Right lobe of liver (tissue), 6 donors: ENCODE measurements at regions not wholly inside any gene's neighbourhood (a gene's known extent, or its start where the extent isn't known, plus 50 kb on each side); places are given as distances from the start of the nearest gene placed in this dataset.
A peak's percentile ranks its signal among the peaks of the same experiment; 100 is the strongest.

Source experiments
- ATAC-seq, 4 donors: fragments of 200-7000 bp; cut with Tn5 transposase; one replicate each; pipeline ENCODE4 v1.9.1; 2020; ENCODE audit warnings: mild to moderate bottlenecking in 4 of 4, moderate library complexity in 4 of 4
- DNase-seq, 3 donors: peaks; one replicate each; pipeline ENCODE4 v3.0.0-alpha.2; 2020
- H3K27ac ChIP-seq, 3 donors: fragments of 200-600 bp; one replicate each; pipeline ENCODE4 v1.8.0; 2022
- H3K27me3 ChIP-seq, 2 donors: fragments of 200-600 bp; one replicate each; pipeline ENCODE4 v1.8.0; 2022
- H3K36me3 ChIP-seq, 4 donors: fragments of 200-600 bp; sonication (generic) in 1 of 4; one replicate each; pipeline versions ENCODE4 v1.5.1 to v1.8.0; 2017 to 2022; ENCODE audit warnings: control low read depth in 1 of 4
- H3K4me1 ChIP-seq, 4 donors: fragments of 200-600 bp; sonication (generic) in 1 of 4; one replicate each; pipeline versions ENCODE4 v1.5.1 to v1.8.0; 2017 to 2022; ENCODE audit warnings: control low read depth in 1 of 4
- H3K4me3 ChIP-seq, 3 donors: fragments of 200-600 bp; one replicate each; pipeline ENCODE4 v1.8.0; 2022
- H3K9me3 ChIP-seq, 4 donors: fragments of 200-600 bp; sonication (generic) in 1 of 4; one replicate each; pipeline versions ENCODE4 v1.5.1 to v1.8.0; 2017 to 2022; ENCODE audit warnings: control low read depth in 1 of 4
- POLR2A ChIP-seq: fragments of 450-650 bp; IDR thresholded peaks from one replicate; pipeline ENCODE4 v1.6.1; 2017; ENCODE audit warnings: antibody characterized with exemption, mild to moderate bottlenecking
- WGBS: methylation state at CpG from one replicate; pipeline ENCODE4 v1.1.6; 2018; ENCODE audit warnings: low coverage, low lambda C conversion rate; ENCODE audit not compliant: insufficient coverage; ENCODE audit errors: missing lambda C conversion rate; 5-methylcytosine and 5-hydroxymethylcytosine counted together
- intact Hi-C, 2 donors: fragments of 100-400 bp; cut with DNase I; formaldehyde crosslinking; loops; one replicate each; pipeline versions ENCODE4 v1.11.2 to v1.14.1; 2022
- TF ChIP-seq, protein P1 (sequence below), 4 donors: fragments of 200-600 bp in 3 of 4; fragments of 450-650 bp in 1 of 4; IDR thresholded peaks; one replicate each; pipeline versions ENCODE4 v1.5.1 to v1.8.0; 2016 to 2022; ENCODE audit warnings: antibody characterized with exemption in 4 of 4, mild to moderate bottlenecking in 2 of 4
- donor health status: DM: no; HTN: yes; CAD: no.
- donor health status: DM: no; HTN: no; CAD: no.
- donor health status: DM: no; HTN: no; CAD: no.
- donor health status: DM: no; HTN: yes; CAD: no.
- donor health status: DM: no; HTN: yes; CAD: no.

DNA sequence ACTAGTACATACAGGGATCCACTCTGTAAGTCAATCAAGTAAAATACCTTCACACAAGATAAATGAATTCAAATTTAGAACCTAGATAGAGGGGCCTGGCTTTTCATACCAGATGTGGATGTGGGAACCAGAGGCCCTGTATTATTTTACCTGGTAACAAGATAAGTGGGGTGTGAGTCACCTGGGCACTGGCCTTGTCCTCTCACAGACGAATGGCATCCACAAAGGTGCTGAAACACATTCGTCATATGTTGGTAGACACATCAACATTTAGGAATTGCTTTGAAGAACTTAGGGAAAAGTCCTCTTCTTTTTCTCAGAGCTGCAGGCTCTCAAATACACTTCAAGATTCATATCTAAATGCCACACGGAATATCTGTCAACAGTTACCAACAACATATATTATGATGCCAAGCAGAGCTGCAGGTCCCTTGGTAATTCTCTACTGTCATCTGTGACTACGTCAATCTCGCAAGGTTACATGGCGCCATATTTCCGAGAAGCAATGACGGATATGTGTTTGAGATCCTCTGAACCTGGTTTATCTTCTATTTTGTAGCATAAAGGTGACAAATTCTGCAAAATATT, 618.6 kb downstream of the EPM2A start:
- Histone ChIP-seq H3K27ac (no peak overlapping the region), H3K9me3 (no peaks in the 10 kb centered on the region), H3K27me3 (no peaks in the 10 kb centered on the region), H3K4me1 (peaks cover 0 to 20% (median 0%) of the 10 kb centered on the region in 4 donors), H3K36me3 (no peaks in the 10 kb centered on the region), H3K4me3 (no peak overlapping the region)
- TF ChIP-seq, protein P1, sequence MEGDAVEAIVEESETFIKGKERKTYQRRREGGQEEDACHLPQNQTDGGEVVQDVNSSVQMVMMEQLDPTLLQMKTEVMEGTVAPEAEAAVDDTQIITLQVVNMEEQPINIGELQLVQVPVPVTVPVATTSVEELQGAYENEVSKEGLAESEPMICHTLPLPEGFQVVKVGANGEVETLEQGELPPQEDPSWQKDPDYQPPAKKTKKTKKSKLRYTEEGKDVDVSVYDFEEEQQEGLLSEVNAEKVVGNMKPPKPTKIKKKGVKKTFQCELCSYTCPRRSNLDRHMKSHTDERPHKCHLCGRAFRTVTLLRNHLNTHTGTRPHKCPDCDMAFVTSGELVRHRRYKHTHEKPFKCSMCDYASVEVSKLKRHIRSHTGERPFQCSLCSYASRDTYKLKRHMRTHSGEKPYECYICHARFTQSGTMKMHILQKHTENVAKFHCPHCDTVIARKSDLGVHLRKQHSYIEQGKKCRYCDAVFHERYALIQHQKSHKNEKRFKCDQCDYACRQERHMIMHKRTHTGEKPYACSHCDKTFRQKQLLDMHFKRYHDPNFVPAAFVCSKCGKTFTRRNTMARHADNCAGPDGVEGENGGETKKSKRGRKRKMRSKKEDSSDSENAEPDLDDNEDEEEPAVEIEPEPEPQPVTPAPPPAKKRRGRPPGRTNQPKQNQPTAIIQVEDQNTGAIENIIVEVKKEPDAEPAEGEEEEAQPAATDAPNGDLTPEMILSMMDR (IDR thresholded peaks at IDR 0.05): no peak
- TF ChIP-seq POLR2A: no peak
- WGBS: 88% methylated on average over 8 of the region's 8 CpGs
- ATAC-seq (peak in 1 of 4 donors; percentile 27), DNase-seq (no peak)
- intact Hi-C loops: no loop called here

DNA sequence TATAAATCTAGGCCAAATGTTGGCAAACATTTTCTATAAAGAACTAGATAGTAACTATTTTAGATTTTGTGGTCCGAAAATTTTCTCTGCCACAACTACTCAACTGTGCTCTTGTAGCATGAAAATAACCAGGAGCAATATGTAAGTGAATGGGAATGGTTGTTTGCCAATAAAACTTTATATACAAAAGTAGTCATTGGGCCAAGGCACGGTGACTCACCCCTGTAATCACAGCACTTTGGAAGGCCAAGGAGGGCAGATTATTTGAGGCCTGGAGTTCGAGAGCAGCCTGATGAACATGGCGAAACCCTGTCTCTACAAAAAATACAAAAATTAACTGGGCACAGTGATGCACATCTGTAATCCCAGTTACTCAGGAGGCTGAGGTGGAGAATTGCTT, 617.1 kb downstream of the EPM2A start:
- Histone ChIP-seq H3K36me3 (no peaks in the 10 kb centered on the region), H3K9me3 (no peaks in the 10 kb centered on the region), H3K27ac (no peak overlapping the region), H3K4me3 (no peak overlapping the region), H3K4me1 (peaks cover 0 to 20% (median 0%) of the 10 kb centered on the region in 4 donors), H3K27me3 (no peaks in the 10 kb centered on the region)
- intact Hi-C loops: no loop called here
- TF ChIP-seq, protein P1 (IDR thresholded peaks at IDR 0.05): no peak
- TF ChIP-seq POLR2A: no peak
- 92% methylated on average over 4 of the region's 4 CpGs for WGBS
- no peak for ATAC-seq
- no peak for DNase-seq

DNA sequence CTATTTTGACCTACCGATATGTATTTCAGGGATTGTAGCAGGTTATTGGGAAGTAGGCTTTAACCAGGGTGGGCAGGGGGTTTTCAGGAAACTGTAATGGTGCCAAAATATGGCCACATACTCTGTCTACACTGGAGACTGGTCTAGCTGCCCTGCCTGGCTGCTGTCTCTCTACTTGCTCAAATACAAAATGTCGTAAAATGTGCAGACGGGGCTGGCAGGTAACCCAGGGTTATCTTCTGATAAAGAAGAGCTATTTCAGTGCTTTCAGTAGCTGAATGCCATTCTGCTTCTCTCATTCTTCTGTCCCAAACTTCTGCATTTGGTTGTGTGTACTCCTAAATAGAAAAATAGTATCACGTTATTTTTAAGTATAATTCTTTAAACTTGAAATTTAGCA, 616.2 kb downstream of the EPM2A start:
- Histone ChIP-seq H3K36me3 (no peaks in the 10 kb centered on the region), H3K9me3 (no peaks in the 10 kb centered on the region), H3K4me3 (no peak overlapping the region), H3K4me1 (peaks cover 0 to 20% (median 0%) of the 10 kb centered on the region in 4 donors), H3K27me3 (no peaks in the 10 kb centered on the region), H3K27ac (peak overlapping the region in 1 of 3 donors; percentile 26)
- TF ChIP-seq POLR2A: no peak
- TF ChIP-seq, protein P1 (IDR thresholded peaks at IDR 0.05): no peak
- ATAC-seq (peak; percentile 69 to 92 (median 83)), DNase-seq (peak in 2 of 3 donors; percentile 26 to 56)
- 54% methylated on average over 4 of the region's 4 CpGs for WGBS
- intact Hi-C loops: no loop called here

DNA sequence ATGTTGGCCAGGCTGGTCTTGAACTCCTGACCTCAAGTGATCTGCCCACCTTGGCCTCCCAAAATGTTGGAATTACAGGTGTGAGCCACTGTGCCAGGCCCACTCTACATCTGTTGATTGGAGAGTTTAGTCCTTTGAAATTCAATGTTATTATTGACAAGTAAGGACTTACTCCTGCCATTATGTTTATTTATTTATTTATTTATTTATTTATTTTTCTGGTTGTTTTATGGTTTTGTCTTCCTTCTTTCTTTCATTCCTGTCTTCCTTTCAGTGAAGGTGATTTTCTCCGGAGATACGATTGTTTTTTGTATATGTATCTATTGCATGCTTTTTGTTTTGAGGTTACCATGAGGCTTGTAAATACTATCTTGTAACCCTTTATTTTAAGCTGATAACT, 602.6 kb downstream of the EPM2A start:
- 95% methylated on average over 2 of the region's 2 CpGs for WGBS
- Histone ChIP-seq H3K27me3 (no peaks in the 10 kb centered on the region), H3K36me3 (no peaks in the 10 kb centered on the region), H3K27ac (no peak overlapping the region), H3K4me3 (no peak overlapping the region), H3K4me1 (no peaks in the 10 kb centered on the region), H3K9me3 (no peaks in the 10 kb centered on the region)
- TF ChIP-seq, protein P1 (IDR thresholded peaks at IDR 0.05): no peak
- TF ChIP-seq POLR2A: no peak
- ATAC-seq (no peak), DNase-seq (no peak)
- intact Hi-C loops: no loop called here
